K562 (cell line): ENCODE measurements at regions not wholly inside any gene's neighbourhood (a gene's known extent, or its start where the extent isn't known, plus 50 kb on each side); places are given as distances from the start of the nearest gene placed in this dataset.
"Not testable (repeated sequence)": the region's sequence is repeated elsewhere in the genome, so short reads cannot be mapped to it uniquely, and the experiment has no call there.

Source experiments
- ATAC-seq: fragments of 200-7000 bp; cut with Tn5 transposase; 3 replicates; pipeline ENCODE4 v1.9.1; 2020; ENCODE audit warnings: moderate library complexity
- BruUV-seq: library from RNA; stranded (reverse); fragments of 400-500 nt; replicated peaks from 2 replicates; lab custom pipeline; 2021; lab: Mats Ljungman, UMichigan
- CTCF ChIA-PET: fragments of 300-600 bp; formaldehyde crosslinking; extraction: SDS; loops from one replicate; lab custom pipeline; 2021; ENCODE audit warnings: low intra/inter-chr PET ratio; lab: Yijun Ruan, JAX
- POLR2A ChIA-PET: fragments of 300-600, 350-650 bp; sonication (Branson Sonifier 250); formaldehyde crosslinking; extraction: SDS; loops from one replicate; lab custom pipeline; 2021; ENCODE audit warnings: antibody characterized with exemption, inconsistent platforms; lab: Yijun Ruan, JAX
- DNase-seq, 4 experiments: peaks; one replicate each; pipeline versions ENCODE4 v3.0.0 to v3.0.0-alpha.2; 2011 to 2018; ENCODE audit warnings: low spot score in 3 of 4, mixed read lengths in 3 of 4; ENCODE audit errors: extremely low read depth in 1 of 4
- FAIRE-seq: peaks from 2 replicates; lab custom pipeline; 2011; peaks lifted over from hg19 to GRCh38; lab: Jason Lieb, UNC
- H2AFZ ChIP-seq: 2 replicates; pipeline ENCODE4 v1.6.0; 2011; ENCODE audit warnings: low read depth, low read length, control low read depth, inconsistent platforms
- H3K27ac ChIP-seq: fragments of 200-600 bp; 3 replicates; pipeline ENCODE4 v1.8.0; 2011; ENCODE audit warnings: low read depth, mild to moderate bottlenecking, control low read depth, inconsistent platforms, low read length, moderate library complexity, mixed read lengths; ENCODE audit errors: extremely low read depth
- H3K27me3 ChIP-seq, 2 experiments: fragments of 300-600 bp in 1 of 2; 2 replicates in 1 of 2; 3 replicates in 1 of 2; pipeline versions ENCODE4 v1.6.0 to v1.8.0; 2011; ENCODE audit warnings: inconsistent platforms in 2 of 2, low read length in 2 of 2, mild to moderate bottlenecking in 1 of 2, mixed read lengths in 1 of 2, moderate library complexity in 1 of 2; ENCODE audit not compliant: control insufficient read depth in 2 of 2, insufficient read depth in 2 of 2
- H3K36me3 ChIP-seq: fragments of 300-600 bp; 3 replicates; pipeline ENCODE4 v1.8.0; 2011; ENCODE audit warnings: mild to moderate bottlenecking, low read length, inconsistent platforms; ENCODE audit not compliant: control insufficient read depth, insufficient read depth
- H3K4me1 ChIP-seq, 2 experiments: fragments of 200-600 bp in 1 of 2; replicated peaks in 1 of 2; 2 replicates in 1 of 2; 3 replicates in 1 of 2; pipeline versions ENCODE4 v1.5.1 to v1.8.0; 2011; ENCODE audit warnings: inconsistent platforms in 2 of 2, low read length in 2 of 2, mild to moderate bottlenecking in 1 of 2, mixed read lengths in 1 of 2, moderate library complexity in 1 of 2; ENCODE audit not compliant: control insufficient read depth in 2 of 2, insufficient read depth in 2 of 2
- H3K4me2 ChIP-seq: 2 replicates; pipeline ENCODE4 v1.6.1; 2011; ENCODE audit warnings: low read length, control low read depth, inconsistent platforms, mixed read lengths; ENCODE audit not compliant: insufficient read depth
- H3K4me3 ChIP-seq: fragments of 200-600 bp; sonication (generic), shearing (Covaris generic); 2 replicates; pipeline ENCODE4 v1.5.1; 2016; ENCODE audit warnings: control low read depth, inconsistent platforms
- H3K79me2 ChIP-seq: fragments of 200-600 bp; 3 replicates; pipeline ENCODE4 v1.8.0; 2011; ENCODE audit warnings: low read length, inconsistent platforms; ENCODE audit not compliant: control insufficient read depth, insufficient read depth
- H3K9ac ChIP-seq, 2 experiments: 2 replicates each; pipeline versions ENCODE4 v1.6.0 to v1.6.1; 2011; ENCODE audit warnings: low read depth in 2 of 2, low read length in 2 of 2, control low read depth in 1 of 2, inconsistent platforms in 1 of 2, mild to moderate bottlenecking in 1 of 2, mixed read lengths in 1 of 2; ENCODE audit not compliant: insufficient read depth in 1 of 2
- H3K9me1 ChIP-seq: one replicate; pipeline ENCODE4 v1.6.0; 2011; ENCODE audit warnings: inconsistent platforms, mild to moderate bottlenecking, low read length, moderate library complexity; ENCODE audit not compliant: control insufficient read depth, insufficient read depth
- H3K9me3 ChIP-seq: replicated peaks from 2 replicates; pipeline ENCODE4 v1.5.1; 2011; ENCODE audit warnings: low read depth, low read length, inconsistent platforms; ENCODE audit not compliant: control insufficient read depth, insufficient read depth
- H4K20me1 ChIP-seq: replicated peaks from 2 replicates; pipeline ENCODE4 v1.6.1; 2011; ENCODE audit warnings: low read length, inconsistent platforms, mixed read lengths; ENCODE audit not compliant: control insufficient read depth, insufficient read depth
- DNMT1 ChIP-seq: fragments of 450-650 bp; IDR thresholded peaks from 2 replicates; pipeline ENCODE4 v1.6.1; 2016; ENCODE audit warnings: antibody characterized with exemption, mild to moderate bottlenecking
- ETV6 ChIP-seq, 3 experiments: fragments of 150-350 bp in 1 of 3; sonication (generic) in 1 of 3; formaldehyde crosslinking in 1 of 3; IDR thresholded peaks; 2 replicates each; pipeline versions ENCODE4 v1.6.1 to v1.8.0; 2014 to 2022; ENCODE audit warnings: borderline replicate concordance in 2 of 3, low read depth in 2 of 3, antibody characterized with exemption in 1 of 3, low read length in 1 of 3, mild to moderate bottlenecking in 1 of 3, missing genetic modification reagents in 1 of 3
- FOSL1 ChIP-seq: fragments of 200-800 bp; sonication (Bioruptor generic); conservative IDR thresholded peaks from 2 replicates; pipeline ENCODE4 v1.6.1; 2016; ENCODE audit warnings: missing genetic modification characterization, missing compliant biosample characterization
- FOXM1 ChIP-seq, 2 experiments: fragments of 450-650 bp in 1 of 2; sonication (generic) in 1 of 2; formaldehyde crosslinking in 1 of 2; IDR thresholded peaks; 2 replicates each; pipeline versions ENCODE4 v1.6.1 to v1.9.0; 2017 to 2022; ENCODE audit warnings: low read depth in 2 of 2, mild to moderate bottlenecking in 2 of 2, missing genetic modification reagents in 1 of 2, moderate library complexity in 1 of 2
- MLX ChIP-seq, 2 experiments: fragments of 450-650 bp in 1 of 2; sonication (generic) in 1 of 2; formaldehyde crosslinking; conservative IDR thresholded peaks; 2 replicates each; pipeline versions ENCODE4 v1.4.0 to v1.8.1; 2020 to 2022; ENCODE audit warnings: mild to moderate bottlenecking in 1 of 2, missing genetic modification reagents in 1 of 2
- MYBL2 ChIP-seq, 2 experiments: fragments of 450-650 bp in 1 of 2; sonication (generic) in 1 of 2; formaldehyde crosslinking in 1 of 2; IDR thresholded peaks; 2 replicates each; pipeline versions ENCODE4 v1.6.1 to v1.8.1; 2017 to 2022; ENCODE audit warnings: borderline replicate concordance in 1 of 2, inconsistent platforms in 1 of 2, low read depth in 1 of 2, mild to moderate bottlenecking in 1 of 2, missing genetic modification reagents in 1 of 2, moderate library complexity in 1 of 2
- NCOR1 ChIP-seq: fragments of 450-650 bp; IDR thresholded peaks from 2 replicates; pipeline ENCODE4 v1.6.1; 2016; ENCODE audit warnings: mild to moderate bottlenecking, moderate library complexity
- POLR2AphosphoS5 ChIP-seq: IDR thresholded peaks from 2 replicates; pipeline ENCODE4 v1.6.1; 2011; ENCODE audit warnings: mild to moderate bottlenecking, low read depth, low read length, moderate library complexity; ENCODE audit not compliant: control insufficient read depth, insufficient read depth
- PTBP1 ChIP-seq: fragments of 200-400 bp; formaldehyde crosslinking; IDR thresholded peaks from 2 replicates; pipeline ENCODE4 v1.6.1; 2017; ENCODE audit warnings: low read depth, low read length
- ZNF75A ChIP-seq: fragments of 450-650 bp; formaldehyde crosslinking; IDR thresholded peaks from 2 replicates; pipeline ENCODE4 v1.4.0; 2020; ENCODE audit warnings: mild to moderate bottlenecking
- WGBS: fragments of 100-300 bp; shearing (Covaris generic); methylation state at CpG from one replicate; pipeline ENCODE4 v1.1.6; 2016; ENCODE audit warnings: low coverage, mixed read lengths; ENCODE audit not compliant: insufficient coverage; ENCODE audit errors: missing lambda C conversion rate; 5-methylcytosine and 5-hydroxymethylcytosine counted together
- in situ Hi-C: fragments of 300-500 bp; cut with MboI; formaldehyde crosslinking; loops from 4 replicates; pipeline ENCODE4 v1.15.0; 2018; ENCODE audit warnings: inconsistent platforms, mixed read lengths
- intact Hi-C: fragments of 100-400 bp; cut with micrococcal nuclease; formaldehyde crosslinking; loops from 2 replicates; pipeline ENCODE4 v1.14.2; 2022
- TF ChIP-seq, protein P1 (sequence below): fragments of 250-450 bp; sonication (Bioruptor Pico); IDR thresholded peaks from 2 replicates; pipeline ENCODE4 v1.4.0; 2020; ENCODE audit warnings: mild to moderate bottlenecking, moderate library complexity

DNA sequence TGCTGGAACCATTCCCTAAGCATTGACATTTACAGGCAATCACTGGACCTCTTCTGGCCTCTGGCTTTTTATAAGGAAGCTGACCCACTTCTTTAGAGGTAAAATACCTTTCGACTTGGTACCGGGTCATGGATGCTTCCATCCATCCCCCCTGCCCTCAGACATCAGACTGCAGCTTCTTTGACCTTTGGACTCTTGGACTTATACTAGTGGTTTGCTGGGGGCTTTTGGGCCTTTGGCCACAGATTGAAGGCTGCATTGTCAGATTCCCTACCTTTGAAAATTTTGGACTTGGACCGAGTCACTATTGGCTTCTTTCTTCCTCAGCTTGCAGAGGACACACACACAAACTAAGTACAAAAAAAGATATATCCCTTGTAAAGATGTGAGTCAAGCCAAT lies 86.1 kb downstream of the TTC6 start (continued):
- TF ChIP-seq MLX (CRISPR knock-in tag; conservative IDR thresholded peaks at IDR 0.05) (no peak), PTBP1 (no peak), FOSL1 (no peak), POLR2AphosphoS5 (no peak), DNMT1 (no peak), NCOR1 (no peak), FOXM1 (IDR thresholded peaks at IDR 0.05; ENCODE audit: low read depth) (no peak), FOXM1 (CRISPR knock-in tag; IDR thresholded peaks at IDR 0.05; ENCODE audit: low read depth) (no peak), ETV6 (IDR thresholded peaks at IDR 0.05; ENCODE audit: borderline replicate concordance in 1 of 2, low read depth in 2 of 2, low read length in 1 of 2) (no peak), ETV6 (CRISPR knock-in tag; IDR thresholded peaks at IDR 0.05; ENCODE audit: borderline replicate concordance) (no peak), MYBL2 (IDR thresholded peaks at IDR 0.05; ENCODE audit: low read depth) (no peak), MYBL2 (CRISPR knock-in tag; IDR thresholded peaks at IDR 0.05; ENCODE audit: borderline replicate concordance) (no peak), ZNF75A (CRISPR knock-in tag) (no peak)
- TF ChIP-seq, protein P1, sequence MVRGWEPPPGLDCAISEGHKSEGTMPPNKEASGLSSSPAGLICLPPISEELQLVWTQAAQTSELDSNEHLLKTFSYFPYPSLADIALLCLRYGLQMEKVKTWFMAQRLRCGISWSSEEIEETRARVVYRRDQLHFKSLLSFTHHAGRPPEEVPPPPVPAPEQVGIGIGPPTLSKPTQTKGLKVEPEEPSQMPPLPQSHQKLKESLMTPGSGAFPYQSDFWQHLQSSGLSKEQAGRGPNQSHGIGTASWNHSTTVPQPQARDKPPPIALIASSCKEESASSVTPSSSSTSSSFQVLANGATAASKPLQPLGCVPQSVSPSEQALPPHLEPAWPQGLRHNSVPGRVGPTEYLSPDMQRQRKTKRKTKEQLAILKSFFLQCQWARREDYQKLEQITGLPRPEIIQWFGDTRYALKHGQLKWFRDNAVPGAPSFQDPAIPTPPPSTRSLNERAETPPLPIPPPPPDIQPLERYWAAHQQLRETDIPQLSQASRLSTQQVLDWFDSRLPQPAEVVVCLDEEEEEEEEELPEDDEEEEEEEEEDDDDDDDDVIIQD (CRISPR knock-in tag), result no peak

- ATAC-seq, BruUV-seq, H3K9me1 ChIP-seq, in situ Hi-C loops, H3K4me1 ChIP-seq, H3K27ac ChIP-seq, H3K9me3 ChIP-seq, H3K36me3 ChIP-seq, DNase-seq, H4K20me1 ChIP-seq, H2AFZ ChIP-seq, H3K4me3 ChIP-seq, POLR2A ChIA-PET, intact Hi-C loops, H3K79me2 ChIP-seq, H3K9ac ChIP-seq, H3K4me2 ChIP-seq, H3K27me3 ChIP-seq, CTCF ChIA-PET, FAIRE-seq: not testable (repeated sequence)
Measured at GRCh38 chr14:37692680-37693079, 97.3 kb downstream of the TTC6 start.

DNA sequence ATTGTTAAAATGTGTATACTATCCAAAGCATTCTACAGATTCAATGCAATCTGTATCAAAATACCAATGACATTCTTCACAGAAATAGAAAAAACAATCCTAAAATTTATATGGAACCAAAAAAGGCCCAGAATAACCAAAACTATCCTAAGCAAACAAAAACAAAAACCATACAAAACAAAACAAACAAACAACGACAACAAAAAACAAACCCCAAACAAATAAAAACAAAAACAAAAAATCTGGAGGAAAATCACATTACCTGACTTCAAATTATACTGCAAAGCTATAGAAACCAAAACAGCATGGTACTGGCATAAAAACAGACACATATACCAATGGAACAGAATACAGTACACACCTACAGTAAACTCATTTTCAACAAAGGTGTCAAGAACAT lies 98.0 kb downstream of the TTC6 start:
- H3K4me1 ChIP-seq, intact Hi-C loops, DNase-seq, H3K79me2 ChIP-seq, FAIRE-seq, H3K9me1 ChIP-seq, BruUV-seq, POLR2A ChIA-PET, H3K9me3 ChIP-seq, H4K20me1 ChIP-seq, H3K4me3 ChIP-seq, H3K27me3 ChIP-seq, H3K9ac ChIP-seq, H3K27ac ChIP-seq, H3K4me2 ChIP-seq, ATAC-seq, in situ Hi-C loops, CTCF ChIA-PET, H2AFZ ChIP-seq, H3K36me3 ChIP-seq: not testable (repeated sequence)
- WGBS, result 0% methylated on average over 1 of the region's 1 CpG
